LNCaP clone FGC (cell line): ENCODE measurements at regions not wholly inside any gene's neighbourhood (a gene's known extent, or its start where the extent isn't known, plus 50 kb on each side); places are given as distances from the start of the nearest gene placed in this dataset.

ENCODE experiments used
- DNase-seq: peaks from one replicate; pipeline ENCODE4 v3.0.0-alpha.2; 2011; ENCODE audit warnings: low read depth
- H3K4me3 ChIP-seq: 2 replicates; pipeline ENCODE4 v1.5.1; 2011; ENCODE audit warnings: mild to moderate bottlenecking, low read depth, low read length, control low read depth
- TF ChIP-seq, protein P1 (sequence below): IDR thresholded peaks from 2 replicates; pipeline ENCODE4 v1.5.1; 2012; ENCODE audit warnings: mild to moderate bottlenecking; ENCODE audit not compliant: control insufficient read depth, insufficient read depth; ENCODE audit errors: extremely low read depth

DNA sequence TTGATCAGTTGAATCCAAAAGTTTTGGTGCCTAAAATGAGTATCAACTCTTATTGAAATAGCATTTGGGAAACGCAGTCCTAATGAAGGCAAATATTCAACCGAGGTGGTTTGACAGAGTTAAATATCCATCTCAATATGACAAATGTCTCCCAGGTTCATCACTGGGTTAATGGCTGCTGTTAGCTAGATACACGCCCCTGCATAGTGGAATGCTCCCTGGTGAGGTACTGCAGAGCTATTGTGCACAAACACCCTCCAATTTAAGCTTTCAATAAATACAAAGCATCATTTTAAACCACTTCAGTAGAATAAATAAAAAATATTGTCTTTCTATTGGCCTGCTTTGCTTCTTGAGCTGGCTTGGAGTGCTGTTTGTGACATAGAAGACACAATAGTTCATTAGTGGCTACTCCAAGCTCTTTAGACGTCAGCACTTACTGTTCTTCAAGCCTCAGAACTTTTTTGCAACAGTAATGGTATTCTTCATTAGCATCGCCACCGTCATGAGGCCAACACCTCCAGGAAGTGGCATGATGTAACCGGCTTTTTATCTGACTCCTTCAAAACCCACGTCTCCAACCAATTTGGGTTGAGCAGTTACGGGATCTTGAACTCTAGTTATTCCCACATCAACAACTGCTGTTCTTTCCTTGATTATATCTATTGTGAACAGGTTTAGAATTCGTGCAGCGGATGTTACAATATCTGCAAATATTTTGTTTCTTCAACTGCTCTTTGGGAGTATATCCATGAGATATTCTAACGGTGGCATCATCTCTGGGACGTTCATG, 1159.6 kb upstream of the EPHA6 start:
- DNase-seq, result no peak
- no peak overlapping the region for H3K4me3 ChIP-seq
- TF ChIP-seq, protein P1, sequence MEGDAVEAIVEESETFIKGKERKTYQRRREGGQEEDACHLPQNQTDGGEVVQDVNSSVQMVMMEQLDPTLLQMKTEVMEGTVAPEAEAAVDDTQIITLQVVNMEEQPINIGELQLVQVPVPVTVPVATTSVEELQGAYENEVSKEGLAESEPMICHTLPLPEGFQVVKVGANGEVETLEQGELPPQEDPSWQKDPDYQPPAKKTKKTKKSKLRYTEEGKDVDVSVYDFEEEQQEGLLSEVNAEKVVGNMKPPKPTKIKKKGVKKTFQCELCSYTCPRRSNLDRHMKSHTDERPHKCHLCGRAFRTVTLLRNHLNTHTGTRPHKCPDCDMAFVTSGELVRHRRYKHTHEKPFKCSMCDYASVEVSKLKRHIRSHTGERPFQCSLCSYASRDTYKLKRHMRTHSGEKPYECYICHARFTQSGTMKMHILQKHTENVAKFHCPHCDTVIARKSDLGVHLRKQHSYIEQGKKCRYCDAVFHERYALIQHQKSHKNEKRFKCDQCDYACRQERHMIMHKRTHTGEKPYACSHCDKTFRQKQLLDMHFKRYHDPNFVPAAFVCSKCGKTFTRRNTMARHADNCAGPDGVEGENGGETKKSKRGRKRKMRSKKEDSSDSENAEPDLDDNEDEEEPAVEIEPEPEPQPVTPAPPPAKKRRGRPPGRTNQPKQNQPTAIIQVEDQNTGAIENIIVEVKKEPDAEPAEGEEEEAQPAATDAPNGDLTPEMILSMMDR, result no peak

DNA sequence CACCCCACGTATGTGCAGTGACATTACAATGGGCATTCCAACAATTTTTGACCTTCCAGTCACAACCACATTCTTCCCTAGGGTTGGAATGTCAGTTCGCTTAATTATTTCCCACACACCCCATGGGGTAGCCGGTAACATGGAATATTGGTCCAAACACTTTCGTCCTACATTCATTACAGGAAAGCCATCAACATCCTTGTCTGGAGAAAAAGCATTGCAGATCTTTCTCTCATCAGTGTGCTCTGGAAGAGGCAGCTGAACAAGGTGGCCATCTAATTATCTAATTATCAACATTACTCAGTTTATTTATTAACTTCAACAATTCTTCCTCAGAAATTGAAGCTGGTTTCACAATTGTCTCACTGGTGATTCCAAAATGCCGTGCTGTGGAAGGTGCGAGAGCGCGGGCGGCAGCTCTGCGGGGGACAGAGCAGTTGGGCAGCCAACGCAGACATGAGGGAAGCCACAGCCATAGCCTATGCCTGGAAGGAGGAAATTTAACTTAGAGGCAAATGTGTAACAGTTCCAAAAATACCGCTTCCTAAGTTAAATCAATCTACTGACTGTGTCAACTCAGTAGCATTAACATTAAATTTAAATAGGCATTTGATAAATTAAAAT, 1158.9 kb upstream of the EPHA6 start:
- no peak overlapping the region for H3K4me3 ChIP-seq
- TF ChIP-seq, protein P1, result no peak
- DNase-seq, result no peak

DNA sequence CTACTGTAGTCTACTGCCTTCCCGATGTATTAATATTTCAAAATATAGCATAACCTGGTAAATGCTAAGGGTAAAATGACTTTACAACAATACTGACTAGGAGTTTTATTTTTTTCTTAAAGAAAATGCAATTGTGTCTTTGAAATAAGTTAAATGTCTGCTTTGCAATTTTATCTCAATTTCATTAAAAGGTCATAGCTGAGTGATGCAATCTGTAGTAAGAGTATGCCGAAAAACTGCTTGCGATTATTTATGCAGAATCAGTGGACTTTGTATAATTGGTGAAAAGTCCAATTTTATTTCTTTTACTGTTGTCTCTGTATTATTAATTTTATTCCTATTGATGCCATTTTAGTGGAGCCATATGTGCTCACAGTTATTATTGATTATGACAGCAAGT, 1143.6 kb upstream of the EPHA6 start:
- DNase-seq, result no peak
- H3K4me3 ChIP-seq, result no peak overlapping the region
- TF ChIP-seq, protein P1, result no peak

DNA sequence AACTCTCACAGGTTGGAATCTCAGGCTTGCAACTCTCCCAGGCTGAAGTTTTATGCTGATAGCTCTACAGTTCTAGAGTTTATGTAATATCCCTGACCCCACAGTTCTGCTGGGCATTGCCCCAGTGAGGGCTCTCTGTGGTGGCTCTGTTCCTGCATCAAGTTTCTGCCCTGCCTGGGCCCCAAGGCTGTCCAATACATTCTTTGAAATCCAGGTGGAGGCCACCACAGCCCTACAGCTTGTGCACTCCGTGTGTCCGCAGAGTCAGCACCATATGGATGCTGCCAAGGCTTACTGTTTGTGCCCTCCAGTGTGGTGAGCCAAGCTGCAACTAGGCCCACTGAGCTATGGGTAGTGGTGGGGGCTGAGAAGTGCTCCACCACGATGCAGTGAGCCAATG, 1141.2 kb upstream of the EPHA6 start:
- TF ChIP-seq, protein P1, result no peak
- no peak for DNase-seq
- no peak overlapping the region for H3K4me3 ChIP-seq

DNA sequence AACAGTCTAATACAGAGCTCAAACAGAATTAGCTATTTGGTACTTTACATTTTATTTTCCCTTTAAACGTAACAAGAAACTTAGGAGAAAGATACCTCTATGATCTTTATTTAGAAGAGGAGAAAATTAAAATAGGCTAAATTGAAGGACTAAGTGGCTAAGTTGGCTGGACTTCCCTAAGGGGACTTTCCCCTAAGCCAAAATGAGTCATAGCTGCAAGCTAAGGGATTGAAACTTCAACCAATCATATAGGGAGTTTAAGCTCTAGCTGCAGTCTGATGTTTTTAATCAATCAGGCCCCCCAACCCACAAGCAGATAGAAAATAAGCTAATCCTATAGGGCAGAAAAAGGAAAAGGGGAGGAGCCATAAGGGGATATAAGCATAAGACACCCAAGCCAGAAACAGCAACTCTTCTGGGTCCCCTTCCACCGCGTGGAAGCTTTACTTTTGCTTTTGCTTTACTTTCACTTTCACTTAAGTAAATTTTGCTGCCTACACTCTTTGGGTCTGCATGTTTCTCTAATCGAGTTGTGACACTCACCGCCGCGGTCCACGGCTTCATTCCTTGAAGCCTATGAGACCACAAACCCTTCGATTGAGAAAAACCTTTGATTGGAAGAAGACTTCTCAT, 1108.5 kb upstream of the EPHA6 start:
- no peak for DNase-seq
- peak overlapping the region; percentile 26; the same call in 1 of the 2 replicates for H3K4me3 ChIP-seq
- TF ChIP-seq, protein P1, result no peak

DNA sequence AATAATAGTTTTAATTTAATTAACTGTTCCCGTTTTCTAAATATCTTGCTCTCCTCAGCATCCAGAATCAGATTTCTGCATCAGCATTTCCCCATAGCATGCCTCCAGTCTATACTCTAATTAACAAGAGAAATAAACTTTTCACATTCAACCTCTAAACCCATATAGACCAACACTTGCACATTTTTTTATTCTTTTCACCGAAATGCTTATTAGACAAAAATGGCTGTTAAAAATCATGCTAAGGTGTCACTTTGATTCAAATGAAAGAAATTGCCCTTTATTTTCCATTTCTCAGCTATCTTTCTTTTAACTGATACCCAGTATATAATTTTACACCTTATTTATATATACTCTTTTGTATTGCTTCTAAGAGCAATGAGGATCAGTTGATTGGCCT, 1107.1 kb upstream of the EPHA6 start:
- DNase-seq, result no peak
- TF ChIP-seq, protein P1, result no peak

DNA sequence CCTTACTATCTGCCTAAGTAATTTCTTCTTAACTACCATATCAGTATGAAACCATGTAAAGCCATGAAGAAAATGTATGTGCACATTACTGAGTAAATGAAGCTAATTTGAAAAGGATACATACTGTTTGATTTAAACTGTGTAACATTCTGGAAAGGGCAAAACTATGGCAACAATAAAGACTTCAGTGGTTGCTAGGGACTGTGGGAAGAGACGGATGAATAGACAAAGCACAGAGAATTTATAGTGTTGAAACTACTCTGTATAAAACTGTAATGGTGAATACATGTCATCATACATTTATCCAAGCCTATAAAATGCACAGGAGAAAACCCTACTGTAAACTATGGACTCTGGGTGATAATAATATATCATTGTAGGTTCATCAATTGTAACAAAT, 1103.7 kb upstream of the EPHA6 start:
- TF ChIP-seq, protein P1, result no peak
- DNase-seq, result no peak
- no peak overlapping the region for H3K4me3 ChIP-seq

More for the DNA sequence above, 1107.1 kb upstream of the EPHA6 start:
- no peak overlapping the region for H3K4me3 ChIP-seq
